Transverse colon (tissue), 4 donors: ENCODE measurements at regions not wholly inside any gene's neighbourhood (a gene's known extent, or its start where the extent isn't known, plus 50 kb on each side); places are given as distances from the start of the nearest gene placed in this dataset.

Experiments
- DNase-seq: peaks from one replicate; pipeline ENCODE4 v3.0.0-alpha.2; 2019
- H3K27ac ChIP-seq, 4 donors: fragments of 200-600 bp; sonication (generic); 2 replicates each; pipeline ENCODE4 v1.5.1; 2016 to 2018; ENCODE audit warnings: inconsistent platforms in 4 of 4
- H3K27me3 ChIP-seq: fragments of 200-600 bp; sonication (generic); 2 replicates; pipeline ENCODE4 v1.5.1; 2017; ENCODE audit warnings: inconsistent platforms
- H3K36me3 ChIP-seq, 4 donors: fragments of 200-600 bp; sonication (generic); 2 replicates each; pipeline ENCODE4 v1.5.1; 2017 to 2019; ENCODE audit warnings: inconsistent platforms in 4 of 4
- H3K4me1 ChIP-seq, 4 donors: fragments of 200-600 bp; sonication (generic); 2 replicates each; pipeline ENCODE4 v1.5.1; 2017 to 2020; ENCODE audit warnings: inconsistent platforms in 4 of 4
- H3K4me3 ChIP-seq, 4 donors: fragments of 200-600 bp; sonication (generic); 1 replicate in 1 of 4; 2 replicates in 3 of 4; pipeline versions ENCODE4 v1.5.1 to v1.6.1; 2017 to 2019; ENCODE audit warnings: inconsistent platforms in 4 of 4
- H3K9me3 ChIP-seq, 2 donors: fragments of 200-600 bp; sonication (generic); 2 replicates each; pipeline ENCODE4 v1.5.1; 2017 to 2019; ENCODE audit warnings: inconsistent platforms in 2 of 2
- CTCF ChIP-seq, 5 experiments: fragments of 200-600 bp in 3 of 5; fragments of 450-650 bp in 2 of 5; sonication (generic) in 3 of 5; IDR thresholded peaks; 1 replicate in 2 of 5; 2 replicates in 3 of 5; pipeline ENCODE4 v1.5.1; 2016 to 2017; ENCODE audit warnings: antibody characterized with exemption in 5 of 5, inconsistent platforms in 3 of 5, mild to moderate bottlenecking in 2 of 5, moderate library complexity in 1 of 5
- EP300 ChIP-seq: sonication (generic); formaldehyde crosslinking; IDR thresholded peaks from one replicate; pipeline ENCODE4 v1.6.1; 2017; ENCODE audit warnings: antibody characterized with exemption, low read depth
- POLR2A ChIP-seq: fragments of 450-650 bp; IDR thresholded peaks from one replicate; pipeline ENCODE4 v1.6.1; 2016; ENCODE audit warnings: antibody characterized with exemption, mild to moderate bottlenecking, moderate library complexity
- POLR2AphosphoS5 ChIP-seq, 3 donors: sonication (generic); formaldehyde crosslinking; IDR thresholded peaks; one replicate each; pipeline ENCODE4 v1.6.1; 2016; ENCODE audit warnings: antibody characterized with exemption in 3 of 3
- WGBS, 2 donors: methylation state at CpG; one replicate each; pipeline ENCODE4 v1.1.5; 2018; ENCODE audit warnings: low coverage in 1 of 2; 5-methylcytosine and 5-hydroxymethylcytosine counted together
- in situ Hi-C, 4 donors: fragments of 200-750 bp; cut with MboI; loops; one replicate each; pipeline versions ENCODE4 v1.15.0 to v1.15.1; 2017; ENCODE audit warnings: low sequenced_read_pairs in 3 of 4, low pct_ligation_motif_present in 1 of 4, low pct_unique_long_range_greater_than_20kb in 1 of 4
- intact Hi-C: fragments of 100-400 bp; cut with DNase I; formaldehyde crosslinking; loops from one replicate; pipeline ENCODE4 v1.15.1; 2023; ENCODE audit warnings: low total_unique reads

GRCh38 chr10:31124852-31125251 is 93.2 kb upstream of the ZNF438 start:
- in situ Hi-C loops: loop anchor here in 1 of 4 donors (25.0 kb wide), 1 partner anchor 637 kb away; no protein-coding TSS in a partner anchor

GRCh38 chr10:31125789-31126188 is 94.1 kb upstream of the ZNF438 start:
- no peak overlapping the region for H3K27ac ChIP-seq
- intact Hi-C loops: no loop called here
- DNase-seq: no peak
- H3K4me1 ChIP-seq: peaks cover 0 to 7% (median 0%) of the 10 kb centered on the region in 4 donors
- H3K9me3 ChIP-seq: no peaks in the 10 kb centered on the region
- no peak overlapping the region for H3K4me3 ChIP-seq
- in situ Hi-C loops: loop anchor here in 1 of 4 donors (25.0 kb wide), 1 partner anchor 637 kb away; no protein-coding TSS in a partner anchor
- no peak for TF ChIP-seq POLR2A
- no peak for TF ChIP-seq POLR2AphosphoS5 (IDR thresholded peaks at IDR 0.05)
- no peak for TF ChIP-seq EP300
- TF ChIP-seq CTCF (IDR thresholded peaks at IDR 0.05): no peak
- H3K36me3 ChIP-seq: no peaks in the 10 kb centered on the region
- H3K27me3 ChIP-seq: no peaks in the 10 kb centered on the region

More at GRCh38 chr10:31124852-31125251, 93.2 kb upstream of the ZNF438 start:
- Histone ChIP-seq H3K27me3 (no peaks in the 10 kb centered on the region), H3K4me1 (peaks cover 0 to 9% (median 0%) of the 10 kb centered on the region in 4 donors), H3K36me3 (no peaks in the 10 kb centered on the region), H3K4me3 (no peak overlapping the region), H3K27ac (no peak overlapping the region), H3K9me3 (no peaks in the 10 kb centered on the region)
- intact Hi-C loops: no loop called here
- TF ChIP-seq EP300: no peak
- TF ChIP-seq POLR2AphosphoS5 (IDR thresholded peaks at IDR 0.05): no peak
- no peak for TF ChIP-seq CTCF (IDR thresholded peaks at IDR 0.05)
- no peak for TF ChIP-seq POLR2A
- no peak for DNase-seq
- WGBS, 2 donors: 61 to 92% methylated on average over 2 to 5 of the region's 5 CpGs

GRCh38 chr10:31126593-31126992 is 94.9 kb upstream of the ZNF438 start:
- 90% methylated on average over 2 of the region's 2 CpGs; no CpG with 5 or more reads in 1 of the 2 donors for WGBS, 2 donors
- intact Hi-C loops: no loop called here

GRCh38 chr10:31128536-31128935 is 96.9 kb upstream of the ZNF438 start:
- peaks cover 4 to 9% (median 6%) of the 10 kb centered on the region in 4 donors for H3K4me1 ChIP-seq
- peak overlapping the region in 3 of 4 donors; percentile 35 to 57 (median 51) for H3K27ac ChIP-seq
- no peaks in the 10 kb centered on the region for H3K27me3 ChIP-seq
- in situ Hi-C loops (loop anchor here in 1 of 4 donors (25.0 kb wide), 1 partner anchor 634 kb away; no protein-coding TSS in a partner anchor), intact Hi-C loops (no loop called here)
- no peaks in the 10 kb centered on the region for H3K36me3 ChIP-seq
- no peak overlapping the region for H3K4me3 ChIP-seq
- WGBS, 2 donors: 88% methylated on average over 2 of the region's 2 CpGs; no CpG with 5 or more reads in 1 of the 2 donors
- H3K9me3 ChIP-seq: no peaks in the 10 kb centered on the region
- TF ChIP-seq CTCF (IDR thresholded peaks at IDR 0.05): no peak
- no peak for TF ChIP-seq POLR2A
- DNase-seq: no peak

More at GRCh38 chr10:31126593-31126992, 94.9 kb upstream of the ZNF438 start:
- Histone ChIP-seq H3K36me3 (no peaks in the 10 kb centered on the region), H3K9me3 (no peaks in the 10 kb centered on the region), H3K27ac (no peak overlapping the region), H3K4me1 (peaks cover 0 to 3% (median 0%) of the 10 kb centered on the region in 4 donors), H3K4me3 (no peak overlapping the region), H3K27me3 (no peaks in the 10 kb centered on the region)
- in situ Hi-C loops: loop anchor here in 1 of 4 donors (25.0 kb wide), 1 partner anchor 636 kb away; no protein-coding TSS in a partner anchor
- TF ChIP-seq CTCF (IDR thresholded peaks at IDR 0.05): no peak
- TF ChIP-seq EP300: no peak
- TF ChIP-seq POLR2A: no peak
- TF ChIP-seq POLR2AphosphoS5 (IDR thresholded peaks at IDR 0.05): no peak
- DNase-seq: no peak
